Esophagus squamous epithelium (tissue), 4 donors: ENCODE measurements at regions not wholly inside any gene's neighbourhood (a gene's known extent, or its start where the extent isn't known, plus 50 kb on each side); places are given as distances from the start of the nearest gene placed in this dataset.

ENCODE experiments used
- POLR2A ChIP-seq, 4 donors: fragments of 450-650 bp; IDR thresholded peaks; one replicate each; pipeline ENCODE4 v1.6.1; 2017; ENCODE audit warnings: antibody characterized with exemption in 4 of 4, mild to moderate bottlenecking in 4 of 4, moderate library complexity in 3 of 4
- TF ChIP-seq, protein P1 (sequence below), 6 experiments: fragments of 450-650 bp in 4 of 6; fragments of 200-600 bp in 2 of 6; sonication (generic) in 2 of 6; IDR thresholded peaks; one replicate each; pipeline ENCODE4 v1.5.1; 2016 to 2019; ENCODE audit warnings: antibody characterized with exemption in 6 of 6, mild to moderate bottlenecking in 4 of 6, moderate library complexity in 4 of 6

DNA sequence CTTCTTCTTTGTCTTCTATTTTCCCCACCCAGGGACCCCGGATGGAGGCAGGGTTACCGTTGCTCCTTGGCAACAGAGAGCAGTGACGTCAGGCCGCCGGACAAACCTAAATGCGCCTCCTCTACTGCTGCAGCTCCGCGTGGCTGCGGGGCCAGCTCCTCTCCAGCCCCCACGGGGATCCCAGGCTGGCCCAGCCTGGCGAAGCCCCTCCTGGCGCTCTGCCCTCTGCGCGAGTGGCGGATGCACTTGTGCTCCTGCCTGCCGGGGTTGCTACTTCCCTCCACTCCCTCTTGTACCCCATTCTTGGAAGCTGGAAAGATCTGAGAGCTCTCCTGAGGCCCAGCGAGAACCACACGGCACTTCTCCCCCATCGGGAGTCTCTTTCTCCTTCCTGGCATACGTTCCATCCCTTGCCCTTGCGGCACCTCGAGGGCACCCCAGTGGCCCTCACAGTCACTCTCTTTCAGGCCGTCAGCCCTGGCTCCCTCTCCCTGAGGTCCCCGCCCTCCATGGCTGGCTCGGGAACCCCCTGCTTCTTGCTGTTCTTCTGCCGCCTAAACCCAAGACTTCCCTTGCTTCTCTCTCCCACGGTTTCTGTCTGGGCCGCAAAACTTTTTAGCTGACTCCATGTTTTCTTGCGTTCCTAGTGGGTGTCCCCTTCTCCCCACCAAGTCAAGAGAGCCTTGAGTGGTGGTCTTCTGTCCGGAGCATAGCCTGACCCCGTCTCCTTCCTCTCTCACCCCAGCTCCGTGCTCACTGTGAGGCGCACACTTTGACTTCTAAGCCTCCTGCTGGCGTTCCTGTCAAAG is 121.7 kb downstream of the PAPOLA start:
- TF ChIP-seq, protein P1, sequence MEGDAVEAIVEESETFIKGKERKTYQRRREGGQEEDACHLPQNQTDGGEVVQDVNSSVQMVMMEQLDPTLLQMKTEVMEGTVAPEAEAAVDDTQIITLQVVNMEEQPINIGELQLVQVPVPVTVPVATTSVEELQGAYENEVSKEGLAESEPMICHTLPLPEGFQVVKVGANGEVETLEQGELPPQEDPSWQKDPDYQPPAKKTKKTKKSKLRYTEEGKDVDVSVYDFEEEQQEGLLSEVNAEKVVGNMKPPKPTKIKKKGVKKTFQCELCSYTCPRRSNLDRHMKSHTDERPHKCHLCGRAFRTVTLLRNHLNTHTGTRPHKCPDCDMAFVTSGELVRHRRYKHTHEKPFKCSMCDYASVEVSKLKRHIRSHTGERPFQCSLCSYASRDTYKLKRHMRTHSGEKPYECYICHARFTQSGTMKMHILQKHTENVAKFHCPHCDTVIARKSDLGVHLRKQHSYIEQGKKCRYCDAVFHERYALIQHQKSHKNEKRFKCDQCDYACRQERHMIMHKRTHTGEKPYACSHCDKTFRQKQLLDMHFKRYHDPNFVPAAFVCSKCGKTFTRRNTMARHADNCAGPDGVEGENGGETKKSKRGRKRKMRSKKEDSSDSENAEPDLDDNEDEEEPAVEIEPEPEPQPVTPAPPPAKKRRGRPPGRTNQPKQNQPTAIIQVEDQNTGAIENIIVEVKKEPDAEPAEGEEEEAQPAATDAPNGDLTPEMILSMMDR (IDR thresholded peaks at IDR 0.05): no peak
- TF ChIP-seq POLR2A (IDR thresholded peaks at IDR 0.05): no peak
